ENCODE measurements at regions not wholly inside any gene's neighbourhood (a gene's known extent, or its start where the extent isn't known, plus 50 kb on each side); places are given as distances from the start of the nearest gene placed in this dataset.

- Histone ChIP-seq H3K27ac (no peak overlapping the region), H3K36me3 (no peaks in the 10 kb centered on the region), H3K27me3 (no peaks in the 10 kb centered on the region), H3K4me3 (no peak overlapping the region), H3K4me1 (no peaks in the 10 kb centered on the region), H3K9me3 (no peaks in the 10 kb centered on the region)
- intact Hi-C loops (cut with DNase I): no loop called here
- TF ChIP-seq CTCF (IDR thresholded peaks at IDR 0.05): no peak
- no peak for DNase-seq (ENCODE audit: low spot score in 2 of 2)
Measured at GRCh38 chr18:52002600-52002999, 337.4 kb upstream of the DCC start.

DNA sequence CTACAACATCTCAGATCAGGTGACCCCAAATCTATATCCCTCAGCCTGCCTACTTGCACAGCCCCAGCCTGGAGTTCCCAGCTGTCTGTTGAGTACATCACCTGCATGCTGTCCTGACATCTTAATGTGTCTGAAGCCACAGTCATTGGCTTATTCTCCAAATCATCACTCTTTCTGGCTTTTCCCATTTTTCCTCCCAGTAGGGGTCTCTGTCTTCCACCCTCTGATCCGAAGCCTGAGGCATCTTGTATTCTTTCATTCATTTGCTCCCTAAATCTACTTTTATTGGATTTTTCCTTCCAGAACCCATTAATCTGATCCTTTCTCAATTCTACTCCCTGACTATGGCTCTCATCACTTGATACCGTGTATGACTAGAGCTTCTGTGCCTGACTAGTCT, 332.9 kb upstream of the DCC start:
- no peak for TF ChIP-seq CTCF (IDR thresholded peaks at IDR 0.05)
- no peaks in the 10 kb centered on the region for H3K36me3 ChIP-seq
- intact Hi-C loops (cut with DNase I): no loop called here
- H3K9me3 ChIP-seq: no peaks in the 10 kb centered on the region
- no peaks in the 10 kb centered on the region for H3K27me3 ChIP-seq
- no peak for DNase-seq (ENCODE audit: low spot score in 2 of 2)
- H3K4me3 ChIP-seq: no peak overlapping the region
- H3K4me1 ChIP-seq: no peaks in the 10 kb centered on the region
- H3K27ac ChIP-seq: no peak overlapping the region

DNA sequence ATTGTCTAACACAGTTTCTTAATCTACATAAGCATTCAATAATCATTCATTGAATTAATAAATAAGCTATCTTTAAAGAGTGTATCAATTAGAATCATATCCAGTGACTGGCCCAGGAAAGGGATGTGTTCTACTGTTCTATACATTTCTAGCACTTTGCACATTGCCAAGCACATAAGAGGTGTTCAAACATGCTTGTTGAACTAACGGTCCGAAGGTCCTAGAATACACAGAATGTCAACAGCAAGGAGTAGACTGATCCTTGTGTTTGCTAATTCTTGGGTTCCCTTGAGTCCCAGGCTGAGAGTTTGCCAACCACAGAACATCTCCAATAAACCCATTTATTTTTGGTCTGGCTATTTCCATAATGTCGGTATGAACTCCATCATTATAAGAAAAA, 331.7 kb upstream of the DCC start:
- Histone ChIP-seq H3K4me3 (no peak overlapping the region), H3K4me1 (no peaks in the 10 kb centered on the region), H3K27ac (no peak overlapping the region), H3K27me3 (no peaks in the 10 kb centered on the region), H3K36me3 (no peaks in the 10 kb centered on the region), H3K9me3 (no peaks in the 10 kb centered on the region)
- TF ChIP-seq CTCF (IDR thresholded peaks at IDR 0.05): no peak
- intact Hi-C loops (cut with DNase I): no loop called here
- DNase-seq (ENCODE audit: low spot score in 2 of 2): no peak

GRCh38 chr18:52008736-52009135, 331.3 kb upstream of the DCC start:
- H3K4me3 ChIP-seq: no peak overlapping the region
- intact Hi-C loops (cut with DNase I): no loop called here
- no peak for DNase-seq (ENCODE audit: low spot score in 2 of 2)
- H3K27ac ChIP-seq: no peak overlapping the region
- no peaks in the 10 kb centered on the region for H3K36me3 ChIP-seq
- no peaks in the 10 kb centered on the region for H3K9me3 ChIP-seq
- no peaks in the 10 kb centered on the region for H3K4me1 ChIP-seq
- no peak for TF ChIP-seq CTCF (IDR thresholded peaks at IDR 0.05)
- H3K27me3 ChIP-seq: no peaks in the 10 kb centered on the region

DNA sequence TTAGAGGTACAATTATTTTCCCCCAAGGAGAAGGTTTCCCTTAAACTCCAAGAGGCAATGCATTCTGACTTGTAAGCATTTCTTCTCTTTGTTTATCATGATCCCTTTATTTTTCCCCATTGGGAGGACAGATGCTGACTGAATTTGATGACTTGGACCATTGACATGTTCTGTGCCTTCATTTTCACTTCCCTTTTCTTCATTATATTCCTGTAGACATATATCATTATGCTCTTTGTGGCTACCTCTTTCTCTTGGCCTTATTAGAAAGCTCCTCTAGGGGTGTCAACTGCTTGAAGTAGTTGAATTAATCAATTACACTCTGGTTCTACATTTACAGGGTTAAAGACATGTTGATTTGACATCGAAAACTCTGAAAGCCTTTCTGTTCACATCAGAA, 330.0 kb upstream of the DCC start:
- no peak for TF ChIP-seq CTCF (IDR thresholded peaks at IDR 0.05)
- Histone ChIP-seq H3K4me3 (no peak overlapping the region), H3K27me3 (no peaks in the 10 kb centered on the region), H3K36me3 (no peaks in the 10 kb centered on the region), H3K27ac (no peak overlapping the region), H3K9me3 (no peaks in the 10 kb centered on the region), H3K4me1 (no peaks in the 10 kb centered on the region)
- DNase-seq (ENCODE audit: low spot score in 2 of 2): no peak
- intact Hi-C loops (cut with DNase I): no loop called here

- DNase-seq (ENCODE audit: low spot score in 2 of 2): no peak
- Histone ChIP-seq H3K9me3 (no peaks in the 10 kb centered on the region), H3K4me1 (no peaks in the 10 kb centered on the region), H3K27me3 (no peaks in the 10 kb centered on the region), H3K4me3 (no peak overlapping the region), H3K36me3 (no peaks in the 10 kb centered on the region), H3K27ac (no peak overlapping the region)
- no peak for TF ChIP-seq CTCF (IDR thresholded peaks at IDR 0.05)
- intact Hi-C loops (cut with DNase I): no loop called here
Measured at GRCh38 chr18:52045946-52046675, 293.9 kb upstream of the DCC start.

Data from ascending aorta (tissue), 2 donors.